GM18507 (cell line): ENCODE measurements at regions not wholly inside any gene's neighbourhood (a gene's known extent, or its start where the extent isn't known, plus 50 kb on each side); places are given as distances from the start of the nearest gene placed in this dataset.

Source experiments
- DNase-seq: peaks from one replicate; pipeline ENCODE4 v3.0.0; 2011; ENCODE audit warnings: low read depth; ENCODE audit not compliant: insufficient read length; ENCODE audit errors: extremely low spot score
- FAIRE-seq: peaks from 2 replicates; lab custom pipeline; 2011; peaks lifted over from hg19 to GRCh38; lab: Jason Lieb, UNC

- no peak for FAIRE-seq
- DNase-seq, result no peak
These were observed 601.2 kb upstream of the KCNMB2 start for GRCh38 chr3:177935047-177935446.

GRCh38 chr3:177936721-177937120, 599.5 kb upstream of the KCNMB2 start:
- DNase-seq (no peak), FAIRE-seq (no peak)

GRCh38 chr3:177942911-177943310, 593.3 kb upstream of the KCNMB2 start:
- FAIRE-seq, result no peak
- DNase-seq, result no peak

DNA sequence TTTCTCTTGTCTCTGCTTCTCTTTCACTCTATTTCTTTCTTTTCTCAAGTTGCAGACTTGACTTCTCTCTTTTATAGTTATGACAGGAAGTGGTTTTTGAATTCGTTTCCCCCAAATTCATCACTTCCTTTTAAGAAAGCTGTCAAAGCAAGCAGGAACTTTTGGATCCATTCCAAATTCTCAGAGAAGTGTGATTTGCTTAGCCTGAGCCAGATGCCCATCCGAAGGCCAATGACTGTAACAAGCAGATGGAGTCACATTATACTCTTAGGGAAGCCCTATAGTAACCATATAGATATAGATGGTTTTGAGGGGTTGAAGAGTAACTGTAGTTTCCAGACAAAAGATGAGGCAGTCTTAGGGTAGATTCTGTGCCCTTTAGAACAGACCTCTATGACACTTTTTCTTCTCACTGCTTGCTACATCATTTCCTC, 592.0 kb upstream of the KCNMB2 start:
- FAIRE-seq, result no peak

GRCh38 chr3:177946048-177946447, 590.2 kb upstream of the KCNMB2 start:
- DNase-seq, result no peak
- no peak for FAIRE-seq

More for the DNA sequence above, 592.0 kb upstream of the KCNMB2 start:
- no peak for DNase-seq

DNA sequence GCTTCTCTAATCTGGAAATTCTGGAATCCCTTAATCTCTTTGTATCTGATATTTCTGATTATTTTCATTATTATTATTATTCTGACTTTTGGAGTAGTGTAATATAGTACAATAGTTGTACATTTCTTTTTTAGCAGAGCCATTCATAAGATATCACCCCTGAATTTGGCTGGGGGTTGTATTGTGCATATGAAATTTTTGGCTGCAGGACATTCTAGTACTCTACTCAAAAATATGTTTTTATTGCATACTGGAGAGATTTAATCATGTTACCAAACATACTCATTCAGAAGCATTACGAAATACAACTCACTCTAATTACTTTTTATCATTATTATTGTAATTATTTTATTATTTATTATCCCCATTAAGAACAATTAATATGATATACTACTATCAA, 589.7 kb upstream of the KCNMB2 start:
- DNase-seq, result no peak
- FAIRE-seq, result no peak

DNA sequence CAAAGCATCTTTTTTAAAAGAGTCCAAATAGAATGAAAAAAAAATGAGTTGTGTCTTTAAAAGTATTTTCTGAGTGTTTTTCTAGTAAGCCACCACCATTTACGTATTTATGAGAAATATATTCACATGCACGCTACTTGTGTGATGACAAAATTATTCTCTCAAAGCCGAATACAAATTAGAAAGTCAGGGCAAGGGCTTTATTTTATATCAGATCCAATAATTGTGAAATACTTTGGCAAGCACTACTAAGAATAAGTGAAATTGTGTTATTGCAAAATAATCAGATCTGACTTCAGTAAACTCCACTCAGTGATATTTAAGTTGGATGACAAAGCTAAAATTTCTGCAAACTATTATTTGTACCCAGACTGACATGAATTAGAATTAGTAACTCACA, 589.3 kb upstream of the KCNMB2 start:
- DNase-seq (no peak), FAIRE-seq (no peak)

- DNase-seq (no peak), FAIRE-seq (no peak)
These were observed 588.3 kb upstream of the KCNMB2 start for GRCh38 chr3:177947901-177948300.

DNA sequence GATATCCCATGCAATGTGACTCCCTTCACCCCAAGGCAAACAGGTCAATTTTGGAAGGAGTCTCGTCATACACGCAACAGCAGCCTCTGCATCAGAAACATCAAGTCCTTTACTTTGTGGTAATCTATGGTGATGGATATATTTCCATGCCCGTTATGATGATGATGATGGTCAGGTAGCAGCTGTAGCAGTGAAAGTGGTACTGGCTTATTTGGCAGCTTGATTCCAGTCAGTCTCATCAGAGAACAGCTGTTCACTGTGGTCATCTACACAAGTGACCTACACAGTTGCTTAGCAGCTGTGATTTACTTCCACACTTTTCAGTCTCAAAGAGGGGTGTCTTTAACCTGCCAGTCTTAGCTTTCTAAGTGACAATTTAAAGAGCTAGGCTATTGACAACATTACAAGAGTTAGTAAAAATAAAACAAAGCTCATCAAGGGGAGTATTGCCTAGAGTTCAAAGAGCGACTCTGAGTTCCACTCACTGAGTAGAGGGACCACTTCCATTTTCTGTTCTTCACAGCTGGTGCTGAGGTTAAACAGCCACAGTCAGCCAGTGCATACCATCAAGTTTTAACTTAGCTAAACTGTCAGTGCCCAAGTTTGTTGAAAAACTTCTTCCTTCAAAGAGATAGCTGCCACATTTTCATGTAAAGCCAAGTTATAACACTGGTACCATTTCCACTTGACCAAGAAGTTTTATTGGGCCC, 587.4 kb upstream of the KCNMB2 start:
- FAIRE-seq, result no peak
- no peak for DNase-seq

DNA sequence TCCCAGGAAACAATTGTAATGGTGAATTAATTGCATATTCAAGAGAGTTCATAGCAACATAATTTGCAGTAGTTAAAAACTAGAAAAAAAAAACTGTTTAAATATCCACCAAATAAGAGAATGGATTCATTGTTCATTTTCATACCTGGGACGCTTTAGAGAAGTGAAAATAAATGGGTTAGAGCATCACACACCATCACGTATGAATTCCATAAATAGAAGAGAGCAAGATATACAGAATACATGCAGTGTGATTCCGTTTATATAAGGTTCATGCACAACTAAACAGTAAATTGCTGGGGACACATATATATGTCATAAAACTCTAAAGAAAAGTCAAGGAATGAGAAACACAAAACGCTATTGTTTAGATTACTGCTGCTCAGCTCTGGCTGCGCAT, 577.0 kb upstream of the KCNMB2 start:
- FAIRE-seq (no peak), DNase-seq (no peak)

- FAIRE-seq, result no peak
- DNase-seq, result no peak
These were observed 576.2 kb upstream of the KCNMB2 start for GRCh38 chr3:177960014-177960413.

DNA sequence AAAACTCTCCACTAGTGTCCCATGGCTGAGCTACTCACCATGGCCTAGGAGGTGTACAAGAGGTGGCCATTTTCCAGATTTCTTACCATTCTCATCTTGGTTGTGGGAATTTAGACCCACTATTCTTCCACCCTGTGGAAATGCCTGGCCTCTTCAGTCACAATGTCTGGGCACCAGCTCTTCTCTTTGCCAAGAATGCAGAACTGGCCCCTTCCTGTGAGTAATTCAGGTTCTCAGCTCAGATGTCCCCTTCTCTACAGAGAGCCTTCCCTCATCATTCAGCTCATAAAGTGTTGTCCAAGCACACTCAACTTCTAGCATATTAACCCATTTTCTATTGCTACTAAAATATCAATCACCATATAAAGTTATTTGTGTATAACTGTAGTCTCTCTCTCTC, 575.5 kb upstream of the KCNMB2 start:
- FAIRE-seq (no peak), DNase-seq (no peak)

DNA sequence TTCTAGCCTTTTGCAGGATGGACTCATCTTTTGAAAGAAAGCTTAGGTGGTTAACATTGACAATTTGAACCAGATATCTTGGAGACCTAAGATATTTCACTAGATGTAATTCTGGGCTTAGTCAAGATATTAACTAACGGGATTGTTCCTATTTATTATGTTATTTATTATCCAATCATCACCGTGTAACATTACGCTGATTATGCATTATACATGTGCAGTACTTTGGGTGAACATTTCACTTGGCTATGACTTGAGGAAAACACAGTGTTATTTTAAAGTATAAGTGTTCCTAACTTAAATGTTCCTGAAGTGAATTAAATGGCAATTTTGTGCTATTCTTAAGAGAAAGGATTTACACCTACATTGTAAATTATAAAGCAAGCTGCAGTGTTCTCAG, 574.5 kb upstream of the KCNMB2 start:
- no peak for DNase-seq
- FAIRE-seq, result no peak

- no peak for DNase-seq
- FAIRE-seq, result no peak
These were observed 569.7 kb upstream of the KCNMB2 start for GRCh38 chr3:177966493-177966892.

DNA sequence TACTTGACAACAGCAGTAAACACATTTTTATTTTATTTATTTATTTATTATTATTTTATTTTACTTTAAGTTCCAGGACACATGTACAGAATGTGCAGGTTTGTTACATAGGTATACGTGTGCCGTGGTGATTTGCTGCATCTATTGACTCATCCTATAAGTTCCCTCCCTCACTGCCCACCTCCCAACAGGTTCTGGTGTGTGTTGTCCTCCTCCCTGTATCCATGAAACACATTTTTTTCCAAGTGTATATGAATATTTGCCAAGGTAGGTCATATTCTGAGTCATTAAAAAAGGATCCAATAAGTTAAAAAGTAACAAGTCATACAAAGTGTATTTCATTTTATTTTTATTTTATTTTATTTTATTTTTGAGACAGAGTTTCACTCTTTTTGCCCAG, 567.3 kb upstream of the KCNMB2 start:
- no peak for DNase-seq
- FAIRE-seq, result no peak

GRCh38 chr3:177973241-177973840, 562.9 kb upstream of the KCNMB2 start:
- FAIRE-seq (no peak), DNase-seq (no peak)

- FAIRE-seq, result no peak
These were observed 560.0 kb upstream of the KCNMB2 start for GRCh38 chr3:177976241-177976640.

GRCh38 chr3:177976866-177977265, 559.4 kb upstream of the KCNMB2 start:
- DNase-seq (no peak), FAIRE-seq (no peak)

More at GRCh38 chr3:177976241-177976640, 560.0 kb upstream of the KCNMB2 start:
- no peak for DNase-seq

- FAIRE-seq (no peak), DNase-seq (no peak)
These were observed 558.7 kb upstream of the KCNMB2 start for GRCh38 chr3:177977381-177978158.

DNA sequence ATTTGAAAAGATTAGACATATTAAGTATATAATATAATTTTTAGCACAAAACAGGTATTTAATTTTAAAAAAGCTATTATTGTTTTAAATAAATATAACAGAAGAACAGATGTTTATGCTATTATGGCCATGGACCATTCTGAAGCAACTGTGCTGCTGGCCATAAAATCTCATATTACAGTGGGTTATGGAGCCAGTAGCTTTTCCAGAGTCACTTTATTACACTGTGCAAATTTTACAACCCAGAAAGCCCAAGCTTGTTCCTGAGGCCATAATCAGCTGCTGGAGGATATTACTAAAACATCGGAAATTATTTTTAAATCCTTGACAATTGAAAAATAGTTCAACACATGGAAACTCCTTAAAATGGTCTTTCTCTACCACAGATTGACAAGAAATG, 557.3 kb upstream of the KCNMB2 start:
- no peak for DNase-seq
- no peak for FAIRE-seq

DNA sequence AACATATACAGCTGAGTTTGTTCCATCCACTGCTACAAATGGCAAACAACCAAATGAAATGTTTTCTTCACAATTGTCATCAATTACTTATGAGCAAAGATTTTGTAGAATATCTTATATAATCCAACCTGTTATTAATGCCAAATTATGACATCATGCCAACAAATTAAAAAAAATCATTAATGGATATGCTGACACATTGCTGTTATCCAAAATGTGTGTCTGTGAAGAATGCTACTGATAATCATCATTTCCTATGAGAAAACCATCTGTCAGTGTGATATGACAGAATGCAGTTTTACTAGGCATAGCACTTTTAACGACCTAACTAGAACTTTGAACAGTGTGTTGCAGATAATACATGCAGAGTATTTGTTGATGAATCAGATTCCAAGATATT, 556.5 kb upstream of the KCNMB2 start:
- no peak for DNase-seq
- FAIRE-seq, result no peak
